Lung (tissue), 11 donors: ENCODE measurements at regions not wholly inside any gene's neighbourhood (a gene's known extent, or its start where the extent isn't known, plus 50 kb on each side); places are given as distances from the start of the nearest gene placed in this dataset.

Experiments used
- ATAC-seq: fragments of 200-7000 bp; cut with Tn5 transposase; one replicate; pipeline ENCODE4 v1.9.1; 2020; ENCODE audit warnings: moderate number of reproducible peaks; ENCODE audit not compliant: insufficient read depth, low FRiP score
- DNase-seq, 3 donors: peaks; one replicate each; pipeline ENCODE4 v3.0.0-alpha.2; 2013 to 2017
- H3K27ac ChIP-seq, 2 donors: one replicate each; pipeline ENCODE4 v1.5.1; 2013; ENCODE audit warnings: mild to moderate bottlenecking in 2 of 2, moderate library complexity in 2 of 2, control low read depth in 1 of 2, inconsistent platforms in 1 of 2, low read depth in 1 of 2, low read length in 1 of 2
- H3K27me3 ChIP-seq, 3 donors: one replicate each; pipeline ENCODE4 v1.5.1; 2013; ENCODE audit warnings: low read length in 2 of 3; ENCODE audit not compliant: control insufficient read depth in 3 of 3, insufficient read depth in 3 of 3
- H3K36me3 ChIP-seq, 4 donors: one replicate each; pipeline ENCODE4 v1.5.1; 2013; ENCODE audit warnings: low read length in 4 of 4, mild to moderate bottlenecking in 1 of 4, moderate library complexity in 1 of 4; ENCODE audit not compliant: control insufficient read depth in 4 of 4, insufficient read depth in 4 of 4
- H3K4me1 ChIP-seq, 5 donors: one replicate each; pipeline ENCODE4 v1.5.1; 2013; ENCODE audit warnings: low read length in 5 of 5, mild to moderate bottlenecking in 2 of 5, moderate library complexity in 1 of 5; ENCODE audit not compliant: control insufficient read depth in 5 of 5, insufficient read depth in 5 of 5
- H3K4me3 ChIP-seq: one replicate; pipeline ENCODE4 v1.5.1; 2013; ENCODE audit warnings: mild to moderate bottlenecking, control low read depth, moderate library complexity
- H3K9ac ChIP-seq, 2 donors: one replicate each; pipeline ENCODE4 v1.5.1; 2013; ENCODE audit warnings: low read length in 2 of 2, control low read depth in 1 of 2; ENCODE audit not compliant: insufficient read depth in 1 of 2
- H3K9me3 ChIP-seq, 4 donors: one replicate each; pipeline ENCODE4 v1.5.1; 2013; ENCODE audit warnings: low read length in 3 of 4, mild to moderate bottlenecking in 1 of 4, moderate library complexity in 1 of 4; ENCODE audit not compliant: control insufficient read depth in 4 of 4, insufficient read depth in 3 of 4
- CTCF ChIP-seq: IDR thresholded peaks from 2 replicates; pipeline ENCODE4 v1.5.1; 2012; ENCODE audit warnings: mild to moderate bottlenecking; ENCODE audit errors: control extremely low read depth, extremely low read depth
- WGBS, 2 donors: extraction: QIAGEN DNeasy Blood & Tissue Kit; methylation state at CpG; one replicate each; pipeline ENCODE4 v1.1.7; 2013; 5-methylcytosine and 5-hydroxymethylcytosine counted together
- donor health status: control.
- donor health status: control.
- donor health status: Bipolar disorder and iron deficiency.
- donor health status: healthy.
- donor health status: DM: yes; HTN: yes; CAD: no.

- no peak overlapping the region for H3K4me3 ChIP-seq
- no peak for ATAC-seq
- no peaks in the 10 kb centered on the region for H3K27me3 ChIP-seq
- peak overlapping the region; percentile 85 to 97 for H3K27ac ChIP-seq
- WGBS, 2 donors: 69 to 84% methylated on average over 11 of the region's 11 CpGs
- H3K9me3 ChIP-seq: no peaks in the 10 kb centered on the region
- DNase-seq: no peak
- TF ChIP-seq CTCF: no peak
- no peak overlapping the region for H3K9ac ChIP-seq
- H3K36me3 ChIP-seq: no peaks in the 10 kb centered on the region
- peaks cover 0 to 34% (median 18%) of the 10 kb centered on the region in 5 donors for H3K4me1 ChIP-seq
Observed at GRCh38 chr2:12818416-12819102, 101.8 kb downstream of the TRIB2 start.

GRCh38 chr2:12819103-12819475, 102.4 kb downstream of the TRIB2 start:
- Histone ChIP-seq H3K27ac (peak overlapping the region; percentile 85 to 97), H3K4me3 (no peak overlapping the region), H3K4me1 (peaks cover 2 to 34% (median 23%) of the 10 kb centered on the region in 5 donors), H3K36me3 (no peaks in the 10 kb centered on the region), H3K9ac (no peak overlapping the region), H3K27me3 (no peaks in the 10 kb centered on the region), H3K9me3 (no peaks in the 10 kb centered on the region)
- 15 to 24% methylated on average over 3 of the region's 3 CpGs for WGBS, 2 donors
- TF ChIP-seq CTCF: no peak
- ATAC-seq (peak; percentile 54), DNase-seq (peak; percentile 92 to 99 (median 98))

GRCh38 chr2:12819721-12820120, 103.0 kb downstream of the TRIB2 start:
- Histone ChIP-seq H3K27ac (peak overlapping the region; percentile 41 to 88), H3K36me3 (no peaks in the 10 kb centered on the region), H3K4me1 (peaks cover 7 to 34% (median 28%) of the 10 kb centered on the region in 5 donors), H3K4me3 (no peak overlapping the region), H3K27me3 (no peaks in the 10 kb centered on the region), H3K9me3 (no peaks in the 10 kb centered on the region), H3K9ac (no peak overlapping the region)
- 41 to 47% methylated on average over 3 of the region's 3 CpGs for WGBS, 2 donors
- no peak for TF ChIP-seq CTCF
- DNase-seq: peak in 2 of 3 donors; percentile 36 to 56
- no peak for ATAC-seq

GRCh38 chr2:12821656-12822055, 104.9 kb downstream of the TRIB2 start:
- Histone ChIP-seq H3K9ac (no peak overlapping the region), H3K36me3 (no peaks in the 10 kb centered on the region), H3K27me3 (no peaks in the 10 kb centered on the region), H3K27ac (no peak overlapping the region), H3K9me3 (no peaks in the 10 kb centered on the region), H3K4me3 (no peak overlapping the region), H3K4me1 (peaks cover 12 to 41% (median 23%) of the 10 kb centered on the region in 5 donors)
- ATAC-seq (no peak), DNase-seq (no peak)
- TF ChIP-seq CTCF: no peak
- WGBS, 2 donors: 88 to 96% methylated on average over 1 of the region's 1 CpG
